ENCODE measurements at regions not wholly inside any gene's neighbourhood (a gene's known extent, or its start where the extent isn't known, plus 50 kb on each side); places are given as distances from the start of the nearest gene placed in this dataset.

GRCh38 chr1:29687166-29687565 is 450.8 kb downstream of the PTPRU start:
- no peak for TF ChIP-seq TAF1 (IDR thresholded peaks at IDR 0.05; ENCODE audit: borderline replicate concordance, insufficient read depth, low read length)
- no peak for TF ChIP-seq POLR2AphosphoS5 (IDR thresholded peaks at IDR 0.05; ENCODE audit: low read depth, low read length)
- TF ChIP-seq SIN3A (IDR thresholded peaks at IDR 0.05; ENCODE audit: borderline replicate concordance, insufficient read depth, low read length) = no peak
- no peak for TF ChIP-seq REST (IDR thresholded peaks at IDR 0.05; ENCODE audit: insufficient read depth in 1 of 2, low read depth in 2 of 2, low read length in 2 of 2)

Measured in PFSK-1 (cell line).